ENCODE measurements at regions not wholly inside any gene's neighbourhood (a gene's known extent, or its start where the extent isn't known, plus 50 kb on each side); places are given as distances from the start of the nearest gene placed in this dataset.

DNA sequence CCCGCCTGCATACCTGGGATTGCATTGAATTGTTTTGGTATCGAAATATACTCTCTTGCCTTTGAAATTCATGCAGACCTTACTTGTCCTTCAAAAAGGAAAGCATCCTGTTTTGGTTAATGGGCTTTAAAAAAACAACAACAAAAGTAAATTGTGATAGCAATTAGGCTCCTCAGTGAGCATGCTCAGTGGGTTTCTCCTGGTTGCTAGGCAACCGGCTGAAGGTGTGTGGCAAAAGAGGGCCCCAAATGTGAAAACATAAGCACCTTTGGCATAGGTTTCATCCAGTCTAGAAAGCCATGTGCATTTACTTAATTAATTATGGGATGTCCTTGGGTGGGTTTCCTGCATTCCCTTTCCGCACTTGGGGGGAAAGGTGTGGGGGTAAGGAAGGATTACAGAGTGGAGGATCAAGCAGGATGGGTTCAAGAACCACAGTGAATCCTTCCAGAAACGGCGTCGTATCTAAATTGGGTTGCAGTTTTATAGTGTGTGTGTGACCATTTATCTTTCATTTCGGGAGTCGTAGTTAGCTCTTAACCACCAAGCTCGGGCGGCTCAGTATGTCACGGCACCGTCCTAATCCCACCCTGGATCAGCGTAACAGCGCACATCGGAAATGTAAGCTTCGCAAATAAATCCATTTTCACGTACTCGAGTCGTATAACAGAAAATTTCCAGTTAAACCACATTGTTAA, 274.9 kb upstream of the TCF4 start:
- DNase-seq (ENCODE audit: extremely low read depth in 1 of 4, low spot score in 3 of 4) (no peak), ATAC-seq (no peak), FAIRE-seq (no peak)
- H3K79me2 ChIP-seq (ENCODE audit: control insufficient read depth, insufficient read depth, low read length), result no peaks in the 10 kb centered on the region
- ChIA-PET CTCF (ENCODE audit: low intra/inter-chr PET ratio) (no interaction called here), POLR2A (no interaction called here)
- H3K27me3 ChIP-seq (ENCODE audit: control insufficient read depth in 2 of 2, insufficient read depth in 2 of 2, low read length in 2 of 2), result peaks cover 7 to 13% of the 10 kb centered on the region in 2 experiments
- H3K27ac ChIP-seq (ENCODE audit: extremely low read depth, low read depth, low read length), result no peak overlapping the region
- intact Hi-C loops (cut with micrococcal nuclease) (loop anchor here (10.0 kb wide), 1 partner anchor 448 kb away; no protein-coding TSS in a partner anchor), in situ Hi-C loops (cut with MboI) (no loop called here)
- H3K9me1 ChIP-seq (ENCODE audit: control insufficient read depth, insufficient read depth, low read length), result no peaks in the 10 kb centered on the region
- H3K9ac ChIP-seq (ENCODE audit: insufficient read depth in 1 of 2, low read depth in 2 of 2, low read length in 2 of 2), result no peak overlapping the region
- H3K36me3 ChIP-seq (ENCODE audit: control insufficient read depth, insufficient read depth, low read length), result no peaks in the 10 kb centered on the region
- H2AFZ ChIP-seq (ENCODE audit: low read depth, low read length), result no peak overlapping the region
- TF ChIP-seq, protein P1, sequence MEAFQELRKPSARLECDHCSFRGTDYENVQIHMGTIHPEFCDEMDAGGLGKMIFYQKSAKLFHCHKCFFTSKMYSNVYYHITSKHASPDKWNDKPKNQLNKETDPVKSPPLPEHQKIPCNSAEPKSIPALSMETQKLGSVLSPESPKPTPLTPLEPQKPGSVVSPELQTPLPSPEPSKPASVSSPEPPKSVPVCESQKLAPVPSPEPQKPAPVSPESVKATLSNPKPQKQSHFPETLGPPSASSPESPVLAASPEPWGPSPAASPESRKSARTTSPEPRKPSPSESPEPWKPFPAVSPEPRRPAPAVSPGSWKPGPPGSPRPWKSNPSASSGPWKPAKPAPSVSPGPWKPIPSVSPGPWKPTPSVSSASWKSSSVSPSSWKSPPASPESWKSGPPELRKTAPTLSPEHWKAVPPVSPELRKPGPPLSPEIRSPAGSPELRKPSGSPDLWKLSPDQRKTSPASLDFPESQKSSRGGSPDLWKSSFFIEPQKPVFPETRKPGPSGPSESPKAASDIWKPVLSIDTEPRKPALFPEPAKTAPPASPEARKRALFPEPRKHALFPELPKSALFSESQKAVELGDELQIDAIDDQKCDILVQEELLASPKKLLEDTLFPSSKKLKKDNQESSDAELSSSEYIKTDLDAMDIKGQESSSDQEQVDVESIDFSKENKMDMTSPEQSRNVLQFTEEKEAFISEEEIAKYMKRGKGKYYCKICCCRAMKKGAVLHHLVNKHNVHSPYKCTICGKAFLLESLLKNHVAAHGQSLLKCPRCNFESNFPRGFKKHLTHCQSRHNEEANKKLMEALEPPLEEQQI (IDR thresholded peaks at IDR 0.05), result no peak
- TF ChIP-seq NRF1 (conservative IDR thresholded peaks at IDR 0.05 in 1 of 2, IDR thresholded peaks at IDR 0.05 in 1 of 2), result peak; percentile 50 to 60
- TF ChIP-seq RFX1 (IDR thresholded peaks at IDR 0.05), result peak; percentile 81
- no peak overlapping the region for H3K4me2 ChIP-seq (ENCODE audit: insufficient read depth, low read length)
- 19% methylated on average over 20 of the region's 20 CpGs for WGBS (ENCODE audit: insufficient coverage, low coverage, missing lambda C conversion rate)
- no peaks in the 10 kb centered on the region for H3K9me3 ChIP-seq (replicated peaks; ENCODE audit: control insufficient read depth, insufficient read depth, low read depth, low read length)
- no TSS peak for BruUV-seq (replicated peaks)
- no peaks in the 10 kb centered on the region for H3K4me1 ChIP-seq (replicated peaks in 1 of 2; ENCODE audit: control insufficient read depth in 2 of 2, insufficient read depth in 2 of 2, low read length in 2 of 2)
- no peak overlapping the region for H3K4me3 ChIP-seq
- H4K20me1 ChIP-seq (replicated peaks; ENCODE audit: control insufficient read depth, insufficient read depth, low read length), result no peaks in the 10 kb centered on the region
